ENCODE measurements at regions not wholly inside any gene's neighbourhood (a gene's known extent, or its start where the extent isn't known, plus 50 kb on each side); places are given as distances from the start of the nearest gene placed in this dataset.

GRCh38 chr1:99594205-99594604 lies 51.7 kb upstream of the PALMD start:
- TF ChIP-seq GATA3 (IDR thresholded peaks at IDR 0.05; ENCODE audit: low read depth, low read length): no peak
- TF ChIP-seq GATA2 (IDR thresholded peaks at IDR 0.05; ENCODE audit: low read depth, low read length): no peak

- TF ChIP-seq GATA3 (IDR thresholded peaks at IDR 0.05; ENCODE audit: low read depth, low read length) (no peak), GATA2 (IDR thresholded peaks at IDR 0.05; ENCODE audit: low read depth, low read length) (no peak)
Observed at GRCh38 chr1:99595041-99595440, 50.9 kb upstream of the PALMD start.

DNA sequence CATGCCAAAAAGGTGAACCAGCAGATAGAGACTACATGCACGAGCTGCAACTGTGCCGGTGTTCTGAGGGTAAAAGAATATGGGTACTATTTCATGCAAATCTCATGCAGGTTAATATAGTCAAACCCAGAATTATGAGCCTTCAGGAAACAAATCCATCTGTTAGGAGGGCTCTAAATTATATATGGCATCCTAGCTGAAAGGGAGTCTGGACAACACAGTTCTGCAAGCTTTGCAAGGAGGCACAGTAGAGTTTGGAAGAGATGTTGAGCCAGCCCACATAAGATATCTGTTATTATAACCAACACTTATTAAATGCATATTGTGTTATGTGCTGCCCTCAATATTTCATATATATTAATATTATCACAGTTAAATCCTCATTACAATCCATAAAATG lies 50.5 kb upstream of the PALMD start:
- no peak for TF ChIP-seq GATA2 (IDR thresholded peaks at IDR 0.05; ENCODE audit: low read depth, low read length)

Data from SH-SY5Y (cell line).